Omental fat pad (tissue), 3 donors: ENCODE measurements at regions not wholly inside any gene's neighbourhood (a gene's known extent, or its start where the extent isn't known, plus 50 kb on each side); places are given as distances from the start of the nearest gene placed in this dataset.

Experiments
- ATAC-seq: fragments of 150-250 bp; one replicate; pipeline ENCODE4 v1.9.1; 2016; ENCODE audit warnings: mild to moderate bottlenecking, moderate library complexity; ENCODE audit not compliant: low FRiP score
- DNase-seq: peaks from one replicate; pipeline ENCODE4 v3.0.0-alpha.2; 2019; ENCODE audit warnings: low spot score
- CTCF ChIP-seq, 3 donors: fragments of 450-650 bp; IDR thresholded peaks; one replicate each; pipeline ENCODE4 v1.5.1; 2016 to 2017; ENCODE audit warnings: antibody characterized with exemption in 3 of 3, mild to moderate bottlenecking in 3 of 3, moderate library complexity in 2 of 3

- DNase-seq (no peak), ATAC-seq (no peak)
- no peak for TF ChIP-seq CTCF (IDR thresholded peaks at IDR 0.05)
Measured at GRCh38 chr15:29972051-29972450, 110.7 kb upstream of the GOLGA8J start.

- no peak for ATAC-seq
- no peak for TF ChIP-seq CTCF (IDR thresholded peaks at IDR 0.05)
- no peak for DNase-seq
Measured at GRCh38 chr15:29970402-29970695, 112.4 kb upstream of the GOLGA8J start.

GRCh38 chr15:29969562-29970401 lies 113.0 kb upstream of the GOLGA8J start:
- no peak for ATAC-seq
- TF ChIP-seq CTCF (IDR thresholded peaks at IDR 0.05), result no peak

GRCh38 chr15:29968895-29969561 lies 113.7 kb upstream of the GOLGA8J start:
- no peak for DNase-seq
- ATAC-seq, result peak; percentile 59
- TF ChIP-seq CTCF (IDR thresholded peaks at IDR 0.05), result no peak

More at GRCh38 chr15:29969562-29970401, 113.0 kb upstream of the GOLGA8J start:
- DNase-seq, result no peak

- no peak for DNase-seq
- ATAC-seq, result peak; percentile 85
- no peak for TF ChIP-seq CTCF (IDR thresholded peaks at IDR 0.05)
Measured at GRCh38 chr15:29968099-29968894, 114.5 kb upstream of the GOLGA8J start.

- DNase-seq (no peak), ATAC-seq (no peak)
- TF ChIP-seq CTCF (IDR thresholded peaks at IDR 0.05), result no peak
Measured at GRCh38 chr15:29962407-29962806, 120.3 kb upstream of the GOLGA8J start.
